ENCODE measurements at regions not wholly inside any gene's neighbourhood (a gene's known extent, or its start where the extent isn't known, plus 50 kb on each side); places are given as distances from the start of the nearest gene placed in this dataset.

GRCh38 chr1:234985516-234986294, 142.9 kb downstream of the TOMM20 start:
- no peaks in the 10 kb centered on the region for H3K9me3 ChIP-seq (ENCODE audit: control insufficient read depth, insufficient read depth, low read length)
- H3K27ac ChIP-seq (ENCODE audit: low read depth, low read length), result no peak overlapping the region
- H3K27me3 ChIP-seq (ENCODE audit: control insufficient read depth, insufficient read depth, low read length), result no peaks in the 10 kb centered on the region
- 86% methylated on average over 1 of the region's 10 CpGs for WGBS (ENCODE audit: insufficient coverage)
- H3K4me1 ChIP-seq (ENCODE audit: control insufficient read depth, insufficient read depth, low read length), result peaks cover 34% of the 10 kb centered on the region
- no peak for DNase-seq (ENCODE audit: low read depth in 4 of 6, low spot score in 6 of 6)
- no peaks in the 10 kb centered on the region for H3K36me3 ChIP-seq (ENCODE audit: control insufficient read depth, insufficient read depth, low read length)
- no peak overlapping the region for H3K4me3 ChIP-seq (ENCODE audit: low read depth, low read length)

GRCh38 chr1:234985007-234985370, 143.6 kb downstream of the TOMM20 start:
- Histone ChIP-seq H3K27me3 (ENCODE audit: control insufficient read depth, insufficient read depth, low read length) (no peaks in the 10 kb centered on the region), H3K27ac (ENCODE audit: low read depth, low read length) (no peak overlapping the region), H3K9me3 (ENCODE audit: control insufficient read depth, insufficient read depth, low read length) (no peaks in the 10 kb centered on the region), H3K36me3 (ENCODE audit: control insufficient read depth, insufficient read depth, low read length) (no peaks in the 10 kb centered on the region), H3K4me3 (ENCODE audit: low read depth, low read length) (no peak overlapping the region), H3K4me1 (ENCODE audit: control insufficient read depth, insufficient read depth, low read length) (peaks cover 40% of the 10 kb centered on the region)
- DNase-seq (ENCODE audit: low read depth in 4 of 6, low spot score in 6 of 6), result no peak
- 89% methylated on average over 7 of the region's 7 CpGs for WGBS (ENCODE audit: insufficient coverage)

- H3K27ac ChIP-seq (ENCODE audit: low read depth, low read length), result no peak overlapping the region
Measured at GRCh38 chr1:234983564-234984238, 144.9 kb downstream of the TOMM20 start.

GRCh38 chr1:234981758-234982157, 146.9 kb downstream of the TOMM20 start:
- 100% methylated on average over 2 of the region's 2 CpGs for WGBS (ENCODE audit: insufficient coverage)
- Histone ChIP-seq H3K4me1 (ENCODE audit: control insufficient read depth, insufficient read depth, low read length) (peaks cover 44% of the 10 kb centered on the region), H3K27ac (ENCODE audit: low read depth, low read length) (no peak overlapping the region)

More at GRCh38 chr1:234983564-234984238, 144.9 kb downstream of the TOMM20 start:
- H3K4me3 ChIP-seq (ENCODE audit: low read depth, low read length), result no peak overlapping the region
- no peaks in the 10 kb centered on the region for H3K27me3 ChIP-seq (ENCODE audit: control insufficient read depth, insufficient read depth, low read length)
- no peak for DNase-seq (ENCODE audit: low read depth in 4 of 6, low spot score in 6 of 6)
- WGBS (ENCODE audit: insufficient coverage), result 82% methylated on average over 6 of the region's 7 CpGs
- H3K9me3 ChIP-seq (ENCODE audit: control insufficient read depth, insufficient read depth, low read length), result no peaks in the 10 kb centered on the region
- H3K36me3 ChIP-seq (ENCODE audit: control insufficient read depth, insufficient read depth, low read length), result no peaks in the 10 kb centered on the region
- peaks cover 50% of the 10 kb centered on the region for H3K4me1 ChIP-seq (ENCODE audit: control insufficient read depth, insufficient read depth, low read length)

GRCh38 chr1:234980645-234981396, 147.8 kb downstream of the TOMM20 start:
- H3K27ac ChIP-seq (ENCODE audit: low read depth, low read length), result peak overlapping the region; percentile 35
- no peaks in the 10 kb centered on the region for H3K27me3 ChIP-seq (ENCODE audit: control insufficient read depth, insufficient read depth, low read length)
- no peaks in the 10 kb centered on the region for H3K9me3 ChIP-seq (ENCODE audit: control insufficient read depth, insufficient read depth, low read length)
- 72% methylated on average over 16 of the region's 18 CpGs for WGBS (ENCODE audit: insufficient coverage)
- peaks cover 44% of the 10 kb centered on the region for H3K4me1 ChIP-seq (ENCODE audit: control insufficient read depth, insufficient read depth, low read length)
- DNase-seq (ENCODE audit: low read depth in 4 of 6, low spot score in 6 of 6), result no peak
- no peak overlapping the region for H3K4me3 ChIP-seq (ENCODE audit: low read depth, low read length)
- H3K36me3 ChIP-seq (ENCODE audit: control insufficient read depth, insufficient read depth, low read length), result no peaks in the 10 kb centered on the region

More at GRCh38 chr1:234981758-234982157, 146.9 kb downstream of the TOMM20 start:
- no peak for DNase-seq (ENCODE audit: low read depth in 4 of 6, low spot score in 6 of 6)
- H3K4me3 ChIP-seq (ENCODE audit: low read depth, low read length), result no peak overlapping the region
- no peaks in the 10 kb centered on the region for H3K36me3 ChIP-seq (ENCODE audit: control insufficient read depth, insufficient read depth, low read length)
- no peaks in the 10 kb centered on the region for H3K9me3 ChIP-seq (ENCODE audit: control insufficient read depth, insufficient read depth, low read length)
- H3K27me3 ChIP-seq (ENCODE audit: control insufficient read depth, insufficient read depth, low read length), result no peaks in the 10 kb centered on the region

- Histone ChIP-seq H3K27me3 (ENCODE audit: control insufficient read depth, insufficient read depth, low read length) (no peaks in the 10 kb centered on the region), H3K4me3 (ENCODE audit: low read depth, low read length) (no peak overlapping the region), H3K4me1 (ENCODE audit: control insufficient read depth, insufficient read depth, low read length) (peaks cover 39% of the 10 kb centered on the region), H3K9me3 (ENCODE audit: control insufficient read depth, insufficient read depth, low read length) (no peaks in the 10 kb centered on the region), H3K27ac (ENCODE audit: low read depth, low read length) (peak overlapping the region; percentile 35), H3K36me3 (ENCODE audit: control insufficient read depth, insufficient read depth, low read length) (no peaks in the 10 kb centered on the region)
- no peak for DNase-seq (ENCODE audit: low read depth in 4 of 6, low spot score in 6 of 6)
- WGBS (ENCODE audit: insufficient coverage), result 92% methylated on average over 4 of the region's 6 CpGs
Measured at GRCh38 chr1:234980291-234980644, 148.4 kb downstream of the TOMM20 start.

- Histone ChIP-seq H3K4me1 (ENCODE audit: control insufficient read depth, insufficient read depth, low read length) (peaks cover 32% of the 10 kb centered on the region), H3K27me3 (ENCODE audit: control insufficient read depth, insufficient read depth, low read length) (no peaks in the 10 kb centered on the region), H3K4me3 (ENCODE audit: low read depth, low read length) (no peak overlapping the region), H3K27ac (ENCODE audit: low read depth, low read length) (peak overlapping the region; percentile 55), H3K9me3 (ENCODE audit: control insufficient read depth, insufficient read depth, low read length) (no peaks in the 10 kb centered on the region), H3K36me3 (ENCODE audit: control insufficient read depth, insufficient read depth, low read length) (no peaks in the 10 kb centered on the region)
- no peak for DNase-seq (ENCODE audit: low read depth in 4 of 6, low spot score in 6 of 6)
- WGBS (ENCODE audit: insufficient coverage), result 64% methylated on average over 9 of the region's 15 CpGs
Measured at GRCh38 chr1:234979296-234980279, 149.0 kb downstream of the TOMM20 start.

GRCh38 chr1:234978397-234979295, 150.0 kb downstream of the TOMM20 start:
- no peak overlapping the region for H3K4me3 ChIP-seq (ENCODE audit: low read depth, low read length)
- H3K9me3 ChIP-seq (ENCODE audit: control insufficient read depth, insufficient read depth, low read length), result no peaks in the 10 kb centered on the region
- peaks cover 29% of the 10 kb centered on the region for H3K4me1 ChIP-seq (ENCODE audit: control insufficient read depth, insufficient read depth, low read length)
- 69% methylated on average over 7 of the region's 14 CpGs for WGBS (ENCODE audit: insufficient coverage)
- no peaks in the 10 kb centered on the region for H3K36me3 ChIP-seq (ENCODE audit: control insufficient read depth, insufficient read depth, low read length)
- H3K27me3 ChIP-seq (ENCODE audit: control insufficient read depth, insufficient read depth, low read length), result no peaks in the 10 kb centered on the region
- DNase-seq (ENCODE audit: low read depth in 4 of 6, low spot score in 6 of 6), result peak in 1 of 6 donors; percentile 42
- peak overlapping the region; percentile 55 for H3K27ac ChIP-seq (ENCODE audit: low read depth, low read length)

Data from spinal cord (tissue), 9 donors.